H54 (cell line): ENCODE measurements at regions not wholly inside any gene's neighbourhood (a gene's known extent, or its start where the extent isn't known, plus 50 kb on each side); places are given as distances from the start of the nearest gene placed in this dataset.

ENCODE experiments used
- DNase-seq: peaks from one replicate; pipeline ENCODE4 v3.0.0; 2011; ENCODE audit warnings: low spot score, mixed read lengths; ENCODE audit not compliant: insufficient read length
- FAIRE-seq: peaks from 3 replicates; lab custom pipeline; 2011; peaks lifted over from hg19 to GRCh38; lab: Jason Lieb, UNC
- POLR2A ChIP-seq: IDR thresholded peaks from 2 replicates; pipeline ENCODE4 v1.6.1; 2011; ENCODE audit warnings: low read depth, mild to moderate bottlenecking, low read length

DNA sequence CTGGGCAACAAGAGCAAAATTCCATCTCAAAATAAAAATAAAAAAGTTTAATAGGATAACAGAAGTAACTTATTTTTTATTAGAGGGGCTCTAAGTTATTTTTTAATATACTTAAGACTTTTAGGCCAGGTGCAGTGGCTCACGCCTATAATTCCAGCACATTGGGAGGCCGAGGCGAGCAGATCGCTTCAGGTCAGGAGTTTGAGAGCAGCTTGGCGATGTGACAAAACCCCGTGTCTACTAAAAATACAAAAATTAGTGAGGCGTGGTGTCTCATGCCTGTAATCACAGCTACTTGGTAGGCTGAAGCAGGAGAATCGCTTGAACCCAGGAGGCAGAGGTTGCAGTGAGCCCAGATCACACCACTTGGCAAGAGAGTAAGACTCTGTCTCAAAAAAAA is 180.5 kb upstream of the NR5A2 start:
- DNase-seq (no peak), FAIRE-seq (no peak)
- no peak for TF ChIP-seq POLR2A

DNA sequence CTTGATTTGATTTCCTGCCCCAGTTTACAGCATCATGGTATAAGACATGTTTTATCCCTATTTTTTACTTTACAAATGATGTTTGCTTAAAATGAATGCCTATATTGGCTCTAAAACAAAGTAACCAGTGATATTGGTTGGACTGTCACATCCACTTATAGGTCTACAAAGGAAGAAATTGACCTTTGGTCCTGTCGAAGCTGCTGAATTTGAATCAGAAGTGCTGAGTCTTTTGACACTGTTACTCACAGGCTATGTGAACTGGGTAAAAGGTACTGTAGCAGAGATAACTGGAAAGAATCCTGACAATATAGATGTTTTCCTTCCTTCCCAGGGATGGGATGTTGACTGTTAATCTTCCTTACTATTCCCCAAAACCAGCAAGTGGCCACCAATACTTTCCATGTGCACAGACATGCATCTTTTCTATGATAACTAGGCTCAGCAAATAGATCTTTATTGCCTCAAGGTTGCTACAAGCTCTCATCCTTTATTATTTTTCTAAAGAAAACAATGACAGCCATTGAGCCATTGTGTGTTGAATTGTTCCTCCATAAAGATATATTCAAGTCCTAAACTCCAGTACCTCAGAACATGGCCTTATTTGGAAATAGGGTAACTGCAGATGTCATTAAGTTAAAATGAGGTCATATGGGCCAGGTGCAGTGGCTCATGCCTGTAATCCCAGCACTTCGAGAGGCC is 175.9 kb upstream of the NR5A2 start:
- no peak for TF ChIP-seq POLR2A
- FAIRE-seq (no peak), DNase-seq (no peak)

GRCh38 chr1:199854686-199855321 is 172.7 kb upstream of the NR5A2 start:
- no peak for DNase-seq

GRCh38 chr1:199855580-199855979 is 171.9 kb upstream of the NR5A2 start:
- no peak for DNase-seq
- FAIRE-seq: peak; percentile 80
- no peak for TF ChIP-seq POLR2A

More at GRCh38 chr1:199854686-199855321, 172.7 kb upstream of the NR5A2 start:
- no peak for TF ChIP-seq POLR2A
- peak; percentile 64 for FAIRE-seq

DNA sequence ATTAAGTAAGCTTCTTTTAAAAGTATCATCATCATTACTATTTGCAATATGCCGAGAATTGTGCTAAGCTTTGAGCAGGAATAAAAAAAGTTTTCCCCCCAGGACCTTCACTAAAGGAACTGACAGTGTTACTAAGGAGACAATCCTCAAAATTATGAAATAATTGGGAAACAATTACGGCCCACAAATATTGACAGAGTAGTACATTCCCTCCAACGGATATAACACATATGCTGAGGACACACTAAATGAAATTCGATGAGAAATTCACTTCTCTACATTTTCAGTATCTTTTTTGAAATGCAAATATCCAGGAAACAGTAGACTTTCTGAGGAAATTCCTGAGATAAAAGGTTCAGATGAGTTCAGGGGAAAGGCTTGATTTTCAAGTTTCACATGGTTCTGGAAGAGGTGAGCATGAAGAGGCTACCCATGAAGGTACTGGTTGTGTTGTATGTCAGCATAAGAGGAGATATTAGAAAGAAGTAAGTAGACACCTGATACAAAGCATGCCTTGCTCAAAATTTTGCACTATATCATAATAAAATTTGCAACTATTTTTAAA is 171.2 kb upstream of the NR5A2 start:
- DNase-seq: no peak
- no peak for FAIRE-seq
- no peak for TF ChIP-seq POLR2A

GRCh38 chr1:199857108-199857507 is 170.4 kb upstream of the NR5A2 start:
- FAIRE-seq: no peak
- no peak for DNase-seq
- TF ChIP-seq POLR2A: no peak

- no peak for FAIRE-seq
- no peak for TF ChIP-seq POLR2A
These were observed 170.0 kb upstream of the NR5A2 start for GRCh38 chr1:199857516-199857915.

GRCh38 chr1:199858171-199858570 is 169.3 kb upstream of the NR5A2 start:
- FAIRE-seq (peak; percentile 41), DNase-seq (no peak)
- no peak for TF ChIP-seq POLR2A

More at GRCh38 chr1:199857516-199857915, 170.0 kb upstream of the NR5A2 start:
- DNase-seq: no peak

DNA sequence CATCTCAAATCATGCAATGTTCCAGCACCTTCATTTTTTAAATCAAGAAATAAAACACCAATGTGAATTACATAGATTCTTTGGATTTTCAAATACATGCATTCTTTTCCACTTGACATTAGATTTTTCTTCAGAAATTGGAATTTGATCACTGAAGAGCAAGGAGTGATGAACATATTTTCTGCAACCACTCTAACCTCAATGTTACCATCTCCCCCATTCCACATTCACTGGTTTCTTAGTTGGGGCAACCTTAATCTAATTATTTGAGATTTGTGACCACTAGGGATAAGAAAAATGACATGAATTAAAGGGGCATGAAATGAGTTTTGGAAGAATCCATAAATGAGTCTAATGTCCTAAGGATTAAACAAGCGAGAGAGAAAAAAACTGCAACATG is 168.7 kb upstream of the NR5A2 start:
- no peak for FAIRE-seq
- DNase-seq: no peak

DNA sequence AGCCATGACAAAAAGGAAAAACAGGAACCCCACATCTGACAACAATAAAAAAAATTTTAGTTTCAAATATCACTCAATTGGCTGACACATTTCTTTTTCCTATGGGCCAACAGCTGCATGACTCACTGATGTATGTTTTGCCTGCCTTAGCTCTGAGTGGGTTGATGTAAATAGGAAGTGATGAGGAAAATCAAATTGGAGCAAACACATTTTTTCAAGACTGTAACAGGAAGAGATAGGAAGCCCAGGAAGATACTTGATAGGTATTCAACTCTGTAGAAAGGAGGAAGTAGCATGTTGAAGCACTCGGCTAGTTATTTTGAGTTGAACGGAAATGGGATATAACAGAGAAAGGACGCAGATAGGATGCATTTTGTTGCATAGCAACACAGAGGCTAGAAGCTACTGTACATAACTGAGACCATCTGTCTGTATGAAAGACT is 168.0 kb upstream of the NR5A2 start:
- DNase-seq: no peak
- no peak for TF ChIP-seq POLR2A
- FAIRE-seq: peak; percentile 82

More for the DNA sequence above, 168.7 kb upstream of the NR5A2 start:
- no peak for TF ChIP-seq POLR2A

DNA sequence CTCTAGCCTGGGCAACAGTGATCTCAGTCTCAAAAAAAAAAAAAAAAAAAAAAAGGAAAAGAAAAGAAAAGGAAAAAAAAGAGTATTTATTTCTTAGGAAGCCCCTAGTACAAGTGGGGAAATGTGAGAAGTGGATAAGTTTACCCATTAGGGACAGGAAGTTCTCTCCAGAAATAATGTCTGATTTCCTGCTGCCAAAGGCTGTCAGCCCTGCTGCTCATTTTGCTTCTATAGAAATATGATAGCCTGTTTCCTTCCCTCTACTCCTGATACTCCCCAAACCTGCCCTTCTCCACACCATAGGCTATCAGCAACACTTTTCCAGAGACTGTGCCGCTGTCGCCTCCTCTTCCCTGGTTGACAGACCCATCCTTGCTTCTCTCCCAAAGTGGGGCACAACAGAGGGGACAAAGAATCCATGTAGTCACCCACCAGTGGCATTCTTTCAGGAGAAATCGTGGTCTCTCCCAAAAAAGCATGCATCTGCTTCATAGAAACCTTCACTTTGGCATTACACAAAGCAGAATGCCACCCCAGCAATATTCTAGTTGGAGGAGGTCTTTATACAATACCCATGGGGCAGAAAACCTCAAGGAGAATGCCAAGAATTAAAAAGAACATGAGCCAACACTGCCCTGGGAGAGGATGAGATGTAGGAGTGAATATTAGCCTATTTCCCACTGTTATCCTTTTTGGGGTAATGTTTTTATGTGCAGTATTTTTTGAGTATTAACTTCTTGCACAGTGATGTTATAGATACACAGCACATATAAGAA is 166.3 kb upstream of the NR5A2 start:
- no peak for DNase-seq
- no peak for FAIRE-seq
- no peak for TF ChIP-seq POLR2A

- TF ChIP-seq POLR2A: no peak
- FAIRE-seq (no peak), DNase-seq (no peak)
These were observed 165.5 kb upstream of the NR5A2 start for GRCh38 chr1:199862047-199862446.

- DNase-seq (no peak), FAIRE-seq (no peak)
- TF ChIP-seq POLR2A: no peak
These were observed 161.3 kb upstream of the NR5A2 start for GRCh38 chr1:199866210-199866617.

- DNase-seq: no peak
- no peak for FAIRE-seq
- no peak for TF ChIP-seq POLR2A
These were observed 159.9 kb upstream of the NR5A2 start for GRCh38 chr1:199867601-199868000.
